ENCODE measurements at regions not wholly inside any gene's neighbourhood (a gene's known extent, or its start where the extent isn't known, plus 50 kb on each side); places are given as distances from the start of the nearest gene placed in this dataset.

DNA sequence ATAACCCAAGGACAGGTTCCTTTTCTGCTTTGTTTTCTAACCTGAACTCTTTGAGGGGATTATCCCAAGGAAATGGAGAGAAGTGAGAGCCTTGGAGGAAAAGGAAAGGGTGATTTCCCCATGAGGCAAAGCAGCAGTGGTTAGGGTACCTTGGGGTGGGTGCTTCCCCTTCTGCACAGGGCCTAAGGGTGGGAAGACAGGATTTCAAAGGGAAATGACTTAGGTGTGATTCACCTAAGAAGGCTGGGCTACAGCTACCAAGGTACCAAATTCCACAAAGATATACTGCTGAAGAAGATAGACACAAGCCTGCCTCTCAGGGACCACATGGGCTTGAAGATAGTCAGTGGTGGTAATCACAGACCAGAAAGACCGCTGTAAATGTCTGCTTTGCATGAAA is 325.3 kb upstream of the DPH6 start:
- TF ChIP-seq, protein P1, sequence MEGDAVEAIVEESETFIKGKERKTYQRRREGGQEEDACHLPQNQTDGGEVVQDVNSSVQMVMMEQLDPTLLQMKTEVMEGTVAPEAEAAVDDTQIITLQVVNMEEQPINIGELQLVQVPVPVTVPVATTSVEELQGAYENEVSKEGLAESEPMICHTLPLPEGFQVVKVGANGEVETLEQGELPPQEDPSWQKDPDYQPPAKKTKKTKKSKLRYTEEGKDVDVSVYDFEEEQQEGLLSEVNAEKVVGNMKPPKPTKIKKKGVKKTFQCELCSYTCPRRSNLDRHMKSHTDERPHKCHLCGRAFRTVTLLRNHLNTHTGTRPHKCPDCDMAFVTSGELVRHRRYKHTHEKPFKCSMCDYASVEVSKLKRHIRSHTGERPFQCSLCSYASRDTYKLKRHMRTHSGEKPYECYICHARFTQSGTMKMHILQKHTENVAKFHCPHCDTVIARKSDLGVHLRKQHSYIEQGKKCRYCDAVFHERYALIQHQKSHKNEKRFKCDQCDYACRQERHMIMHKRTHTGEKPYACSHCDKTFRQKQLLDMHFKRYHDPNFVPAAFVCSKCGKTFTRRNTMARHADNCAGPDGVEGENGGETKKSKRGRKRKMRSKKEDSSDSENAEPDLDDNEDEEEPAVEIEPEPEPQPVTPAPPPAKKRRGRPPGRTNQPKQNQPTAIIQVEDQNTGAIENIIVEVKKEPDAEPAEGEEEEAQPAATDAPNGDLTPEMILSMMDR (IDR thresholded peaks at IDR 0.05; ENCODE audit: poor library complexity, severe bottlenecking): no peak
- ATAC-seq (ENCODE audit: low read depth) (peak; percentile 75), DNase-seq (ENCODE audit: low spot score) (no peak)
- Histone ChIP-seq H3K27me3 (ENCODE audit: insufficient read depth, poor library complexity, severe bottlenecking) (no peaks in the 10 kb centered on the region), H3K4me3 (ENCODE audit: severe bottlenecking) (no peak overlapping the region), H3K36me3 (ENCODE audit: low read depth) (no peaks in the 10 kb centered on the region), H3K4me1 (ENCODE audit: insufficient read depth, poor library complexity, severe bottlenecking) (peaks cover 23% of the 10 kb centered on the region), H3K9me3 (ENCODE audit: severe bottlenecking) (no peaks in the 10 kb centered on the region), H3K27ac (ENCODE audit: poor library complexity, severe bottlenecking) (no peak overlapping the region)

DNA sequence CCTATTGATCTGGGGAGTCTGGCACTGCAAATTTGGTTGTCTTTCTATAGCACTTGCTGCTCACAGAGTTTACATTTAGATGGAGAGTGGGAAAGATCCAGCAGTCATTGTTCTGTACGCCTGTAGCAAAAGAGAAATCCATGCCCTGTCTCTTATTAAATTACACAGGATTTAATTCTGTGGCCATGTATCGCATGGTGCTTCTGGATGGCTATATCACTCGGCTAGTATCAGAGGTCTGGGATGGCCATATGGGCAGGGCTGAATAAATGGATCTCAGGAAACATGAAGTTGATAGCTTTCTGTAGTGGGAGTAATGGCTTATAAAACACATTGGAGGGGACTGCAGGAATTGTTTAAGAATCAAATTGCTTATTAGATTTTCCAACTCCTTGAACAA is 325.8 kb upstream of the DPH6 start:
- H3K4me1 ChIP-seq (ENCODE audit: insufficient read depth, poor library complexity, severe bottlenecking): peaks cover 23% of the 10 kb centered on the region
- H3K27me3 ChIP-seq (ENCODE audit: insufficient read depth, poor library complexity, severe bottlenecking): no peaks in the 10 kb centered on the region
- DNase-seq (ENCODE audit: low spot score): no peak
- no peaks in the 10 kb centered on the region for H3K36me3 ChIP-seq (ENCODE audit: low read depth)
- H3K4me3 ChIP-seq (ENCODE audit: severe bottlenecking): no peak overlapping the region
- H3K9me3 ChIP-seq (ENCODE audit: severe bottlenecking): no peaks in the 10 kb centered on the region
- no peak overlapping the region for H3K27ac ChIP-seq (ENCODE audit: poor library complexity, severe bottlenecking)
- TF ChIP-seq, protein P1 (IDR thresholded peaks at IDR 0.05; ENCODE audit: poor library complexity, severe bottlenecking): no peak
- no peak for ATAC-seq (ENCODE audit: low read depth)

DNA sequence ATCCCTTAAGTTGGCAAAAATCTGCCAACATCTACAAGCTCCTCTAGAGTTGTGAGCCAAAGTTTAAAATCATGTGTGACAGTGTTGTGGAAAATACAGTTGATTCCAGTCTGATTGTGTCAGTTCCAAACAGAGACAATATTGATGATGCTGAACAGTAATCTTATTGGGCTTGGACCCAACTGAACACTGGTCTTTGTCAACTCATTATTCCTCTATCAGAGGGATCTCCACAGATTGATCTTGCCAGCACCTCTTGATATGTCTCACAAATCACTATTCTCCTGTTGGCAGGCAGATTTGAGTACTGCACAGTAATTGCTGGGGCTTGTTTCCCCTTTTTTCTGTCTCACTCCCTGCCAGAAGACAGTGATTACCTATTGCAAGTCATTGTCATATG is 326.6 kb upstream of the DPH6 start:
- Histone ChIP-seq H3K4me3 (ENCODE audit: severe bottlenecking) (no peak overlapping the region), H3K4me1 (ENCODE audit: insufficient read depth, poor library complexity, severe bottlenecking) (peaks cover 23% of the 10 kb centered on the region), H3K27me3 (ENCODE audit: insufficient read depth, poor library complexity, severe bottlenecking) (no peaks in the 10 kb centered on the region), H3K36me3 (ENCODE audit: low read depth) (no peaks in the 10 kb centered on the region), H3K9me3 (ENCODE audit: severe bottlenecking) (no peaks in the 10 kb centered on the region), H3K27ac (ENCODE audit: poor library complexity, severe bottlenecking) (no peak overlapping the region)
- ATAC-seq (ENCODE audit: low read depth) (no peak), DNase-seq (ENCODE audit: low spot score) (no peak)
- TF ChIP-seq, protein P1 (IDR thresholded peaks at IDR 0.05; ENCODE audit: poor library complexity, severe bottlenecking): no peak

DNA sequence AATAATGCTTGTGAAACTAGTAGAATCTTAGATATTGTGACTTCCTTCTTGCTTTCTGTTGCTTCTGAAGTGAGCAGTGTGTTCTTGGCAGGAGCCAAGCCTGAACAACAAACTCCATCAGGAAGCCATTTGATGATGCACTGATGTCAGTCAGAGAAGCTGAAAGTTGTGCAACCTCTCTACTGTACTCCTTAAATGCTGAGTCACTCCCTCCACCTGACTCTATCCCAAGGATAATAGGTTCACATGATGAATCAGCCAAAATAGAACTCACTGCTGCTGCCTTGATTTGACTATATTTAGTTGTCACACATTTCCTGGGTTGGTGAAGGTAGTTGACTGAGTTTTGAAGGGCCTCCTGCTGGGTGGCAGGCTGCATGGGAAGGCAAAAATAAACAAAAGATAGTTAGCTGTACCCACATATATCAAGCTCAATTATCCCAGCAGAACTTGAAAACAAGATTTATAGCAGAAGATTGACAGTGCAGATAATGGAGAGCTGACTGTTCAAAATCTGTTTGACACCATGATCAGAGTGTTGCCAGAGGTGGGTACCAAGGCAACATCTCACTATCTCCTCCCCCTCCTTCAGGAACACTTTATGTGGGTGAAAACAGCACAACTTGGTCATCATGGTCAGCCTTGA is 328.4 kb upstream of the DPH6 start:
- Histone ChIP-seq H3K4me1 (ENCODE audit: insufficient read depth, poor library complexity, severe bottlenecking) (peaks cover 16% of the 10 kb centered on the region), H3K9me3 (ENCODE audit: severe bottlenecking) (no peaks in the 10 kb centered on the region), H3K27me3 (ENCODE audit: insufficient read depth, poor library complexity, severe bottlenecking) (no peaks in the 10 kb centered on the region), H3K27ac (ENCODE audit: poor library complexity, severe bottlenecking) (no peak overlapping the region), H3K36me3 (ENCODE audit: low read depth) (no peaks in the 10 kb centered on the region), H3K4me3 (ENCODE audit: severe bottlenecking) (no peak overlapping the region)
- ATAC-seq (ENCODE audit: low read depth) (peak; percentile 93), DNase-seq (ENCODE audit: low spot score) (peak; percentile 61)
- TF ChIP-seq, protein P1 (IDR thresholded peaks at IDR 0.05; ENCODE audit: poor library complexity, severe bottlenecking): no peak

DNA sequence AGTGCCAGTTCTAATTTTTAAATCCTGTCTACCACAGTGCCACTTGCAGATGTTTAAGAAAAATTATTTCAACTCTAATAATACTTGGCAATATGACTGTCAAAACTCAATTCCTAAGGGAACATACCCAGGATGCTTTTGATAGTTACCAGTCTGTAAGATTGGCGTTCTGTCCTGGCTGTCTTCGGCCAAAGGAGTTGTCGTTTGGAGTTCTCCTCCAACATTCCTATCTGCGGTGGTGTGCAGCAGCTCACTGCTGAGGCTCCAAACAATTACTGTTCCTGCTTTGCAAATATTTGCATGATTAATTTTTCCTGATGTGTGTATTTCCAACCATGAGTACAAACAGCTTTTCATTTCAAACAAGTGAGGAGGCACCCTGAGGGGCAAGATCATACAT is 330.8 kb upstream of the DPH6 start:
- Histone ChIP-seq H3K9me3 (ENCODE audit: severe bottlenecking) (no peaks in the 10 kb centered on the region), H3K4me1 (ENCODE audit: insufficient read depth, poor library complexity, severe bottlenecking) (peaks cover 10% of the 10 kb centered on the region), H3K27ac (ENCODE audit: poor library complexity, severe bottlenecking) (no peak overlapping the region), H3K27me3 (ENCODE audit: insufficient read depth, poor library complexity, severe bottlenecking) (no peaks in the 10 kb centered on the region), H3K4me3 (ENCODE audit: severe bottlenecking) (no peak overlapping the region), H3K36me3 (ENCODE audit: low read depth) (no peaks in the 10 kb centered on the region)
- DNase-seq (ENCODE audit: low spot score) (no peak), ATAC-seq (ENCODE audit: low read depth) (no peak)
- TF ChIP-seq, protein P1 (IDR thresholded peaks at IDR 0.05; ENCODE audit: poor library complexity, severe bottlenecking): no peak
